ENCODE measurements at regions not wholly inside any gene's neighbourhood (a gene's known extent, or its start where the extent isn't known, plus 50 kb on each side); places are given as distances from the start of the nearest gene placed in this dataset.
"Not testable (repeated sequence)": the region's sequence is repeated elsewhere in the genome, so short reads cannot be mapped to it uniquely, and the experiment has no call there.

DNA sequence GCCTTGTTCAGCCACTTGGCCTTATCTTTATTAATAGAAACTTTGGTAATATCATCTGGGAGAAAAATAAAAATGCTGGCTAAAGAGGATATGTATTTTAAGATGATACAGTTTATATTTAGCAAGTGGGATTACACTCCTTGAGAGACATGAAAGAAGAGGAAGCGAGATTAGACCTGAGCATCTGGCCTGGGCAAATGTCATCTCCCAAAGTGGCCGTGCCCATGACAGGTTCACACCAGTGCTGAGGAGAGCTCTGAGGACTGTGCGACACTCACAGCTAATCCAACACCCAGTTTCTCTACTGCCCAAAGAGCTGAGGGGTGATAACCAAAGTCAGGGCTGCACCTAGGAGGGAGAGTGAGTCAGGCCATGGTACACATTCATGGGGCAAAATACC lies 121.7 kb upstream of the DUSP10 start:
- no peak overlapping the region for H3K4me3 ChIP-seq (ENCODE audit: low read depth, low read length)

DNA sequence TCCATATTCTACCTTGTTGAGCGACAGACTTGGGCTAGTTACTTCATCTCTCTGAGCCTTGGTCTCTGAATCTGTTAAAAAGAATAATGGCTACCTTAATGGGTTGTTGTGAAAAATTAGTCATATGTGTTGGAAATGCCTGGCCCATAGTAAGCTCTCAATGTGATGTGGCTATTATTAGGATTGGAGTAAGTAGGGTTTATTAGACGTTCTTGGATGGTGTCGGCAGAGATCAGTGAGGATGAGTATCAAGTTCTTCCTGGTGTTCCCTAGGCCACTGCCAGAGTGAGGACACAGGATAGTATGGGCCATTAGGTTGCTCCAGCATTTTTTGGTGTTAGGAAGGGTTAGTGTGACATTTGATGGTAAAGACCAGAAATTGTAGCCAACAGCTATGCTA lies 121.1 kb upstream of the DUSP10 start:
- H3K4me3 ChIP-seq (ENCODE audit: low read depth, low read length) = no peak overlapping the region

DNA sequence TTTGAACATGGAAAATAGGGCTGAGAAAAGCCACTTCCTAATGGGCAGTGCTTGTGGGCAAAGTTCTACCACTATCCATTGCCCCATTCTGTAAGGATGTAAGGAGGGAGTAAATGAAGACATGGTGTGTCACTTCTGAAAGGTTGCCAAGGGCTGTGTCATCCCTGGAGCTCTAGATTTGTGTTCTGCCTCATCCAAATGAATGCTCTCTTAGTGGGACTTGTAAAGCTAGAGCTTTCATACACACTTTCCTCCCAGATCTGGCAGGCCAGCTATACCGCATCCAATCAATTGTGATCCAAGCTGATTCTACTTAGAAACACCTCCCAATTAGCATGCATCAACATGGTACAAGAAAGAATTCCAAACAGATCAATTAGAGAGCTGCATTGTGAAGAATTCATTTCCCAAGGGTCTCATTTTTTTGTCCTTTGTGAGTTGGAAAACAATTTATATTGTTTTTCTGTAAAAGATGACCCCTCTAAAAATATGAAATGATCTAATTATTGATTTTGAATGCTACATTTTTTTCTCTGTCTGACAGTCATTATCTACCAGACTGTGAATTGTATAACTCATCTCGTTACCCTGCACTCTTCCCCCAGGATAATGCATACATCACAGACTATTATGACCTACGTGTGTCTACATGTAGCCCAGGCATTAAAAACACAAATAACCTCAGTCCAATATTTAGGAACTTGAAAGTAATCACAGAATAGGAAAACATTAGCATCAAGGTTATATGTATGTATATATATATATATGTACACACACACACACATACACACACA lies 117.1 kb upstream of the DUSP10 start:
- H3K4me3 ChIP-seq (ENCODE audit: low read depth, low read length) = no peak overlapping the region

DNA sequence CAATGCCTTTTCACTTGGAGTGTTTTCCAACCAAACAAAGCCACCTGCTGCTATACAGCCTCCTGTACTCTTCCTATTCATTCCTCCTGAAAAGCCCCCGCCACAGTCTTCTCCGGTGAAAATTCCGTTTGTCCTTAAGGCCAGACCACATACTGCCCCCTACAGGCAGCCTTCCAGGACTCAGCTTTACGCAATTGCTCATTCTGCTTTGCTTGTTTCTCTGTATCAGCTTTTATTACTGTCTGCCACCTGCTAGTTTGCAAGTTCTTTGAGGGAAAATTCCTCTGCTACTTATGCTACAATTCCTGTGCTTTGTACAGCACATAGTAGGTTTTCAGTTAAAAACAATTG lies 115.2 kb upstream of the DUSP10 start:
- not testable (repeated sequence) for H3K4me3 ChIP-seq (ENCODE audit: low read depth, low read length)

DNA sequence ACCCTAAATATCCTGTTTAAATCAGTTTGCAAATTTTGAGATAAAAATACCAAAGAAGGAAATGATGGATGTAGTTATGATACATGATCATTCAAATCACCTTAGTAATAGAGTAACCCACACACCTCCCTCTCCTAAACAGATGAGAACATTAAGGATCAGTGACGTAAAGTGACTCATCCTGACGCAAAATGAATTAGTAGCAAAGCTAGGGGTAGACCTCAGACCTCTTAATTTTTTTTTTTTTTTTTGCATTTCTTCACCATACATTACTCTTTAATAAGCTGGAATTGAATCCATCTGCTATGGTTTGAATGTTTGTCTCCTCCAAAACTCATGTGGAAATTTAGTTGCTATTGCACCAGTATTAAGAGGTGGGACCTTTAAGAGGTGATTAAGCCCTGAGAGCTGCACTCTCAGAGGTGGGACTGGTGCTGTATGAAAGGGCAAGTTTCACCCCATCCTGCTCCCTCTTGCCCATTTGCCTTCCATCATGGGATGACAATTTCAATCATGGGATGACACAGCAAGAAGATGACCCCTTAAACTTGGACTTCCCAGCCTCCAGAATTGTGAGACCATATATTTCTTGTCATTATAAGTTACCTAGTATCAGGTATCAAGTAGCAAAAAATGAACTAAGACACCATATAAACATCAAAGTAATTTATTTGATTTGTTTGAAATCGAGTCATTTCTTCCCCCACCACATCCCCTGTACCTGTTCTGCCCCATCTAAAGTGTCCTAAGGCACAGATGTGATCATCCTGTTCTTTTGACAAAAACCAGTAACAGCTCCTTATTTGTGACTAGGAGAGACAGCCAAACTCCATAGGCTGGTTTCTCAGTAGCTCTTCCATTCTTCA lies 114.6 kb upstream of the DUSP10 start:
- no peak overlapping the region for H3K4me3 ChIP-seq (ENCODE audit: low read depth, low read length)

DNA sequence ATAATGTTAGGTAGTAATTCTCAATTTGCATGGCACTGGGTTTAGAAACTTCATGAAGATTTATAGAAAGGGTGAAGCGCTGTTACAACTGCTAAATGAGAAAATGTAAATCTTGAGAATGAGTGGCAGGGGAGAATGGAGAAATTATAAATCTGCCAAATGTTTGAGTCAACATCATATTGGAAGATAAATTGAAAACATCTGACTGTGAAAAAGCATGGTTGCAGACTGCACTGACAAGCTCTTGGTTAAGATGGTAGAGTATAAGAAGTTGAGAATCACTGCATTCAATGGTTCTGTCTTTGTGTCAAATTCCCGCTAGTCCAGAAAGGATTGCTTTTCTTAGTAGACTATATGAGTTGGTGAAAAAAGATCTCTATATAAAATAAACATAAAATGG lies 113.3 kb upstream of the DUSP10 start:
- H3K4me3 ChIP-seq (ENCODE audit: low read depth, low read length) = no peak overlapping the region

DNA sequence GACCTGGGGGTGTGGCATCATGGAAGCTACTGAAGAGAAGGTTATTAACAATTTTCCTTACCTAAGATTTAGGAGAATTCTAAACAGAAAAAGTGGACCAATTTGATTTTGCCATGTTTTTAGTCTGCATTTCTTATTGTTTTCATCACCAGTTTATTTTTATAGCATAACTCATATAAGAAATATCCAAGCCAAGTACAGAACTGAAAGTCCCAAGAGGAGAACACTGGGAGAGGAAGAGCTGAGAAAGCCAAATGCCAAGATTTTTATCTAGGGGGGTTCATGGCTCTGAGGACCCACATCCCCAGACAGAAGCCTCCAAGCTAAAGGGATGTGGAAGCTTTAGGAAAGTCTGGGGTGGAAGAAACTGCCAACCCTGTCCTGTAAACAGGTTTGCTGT lies 109.4 kb upstream of the DUSP10 start:
- no peak overlapping the region for H3K4me3 ChIP-seq (ENCODE audit: low read depth, low read length)

DNA sequence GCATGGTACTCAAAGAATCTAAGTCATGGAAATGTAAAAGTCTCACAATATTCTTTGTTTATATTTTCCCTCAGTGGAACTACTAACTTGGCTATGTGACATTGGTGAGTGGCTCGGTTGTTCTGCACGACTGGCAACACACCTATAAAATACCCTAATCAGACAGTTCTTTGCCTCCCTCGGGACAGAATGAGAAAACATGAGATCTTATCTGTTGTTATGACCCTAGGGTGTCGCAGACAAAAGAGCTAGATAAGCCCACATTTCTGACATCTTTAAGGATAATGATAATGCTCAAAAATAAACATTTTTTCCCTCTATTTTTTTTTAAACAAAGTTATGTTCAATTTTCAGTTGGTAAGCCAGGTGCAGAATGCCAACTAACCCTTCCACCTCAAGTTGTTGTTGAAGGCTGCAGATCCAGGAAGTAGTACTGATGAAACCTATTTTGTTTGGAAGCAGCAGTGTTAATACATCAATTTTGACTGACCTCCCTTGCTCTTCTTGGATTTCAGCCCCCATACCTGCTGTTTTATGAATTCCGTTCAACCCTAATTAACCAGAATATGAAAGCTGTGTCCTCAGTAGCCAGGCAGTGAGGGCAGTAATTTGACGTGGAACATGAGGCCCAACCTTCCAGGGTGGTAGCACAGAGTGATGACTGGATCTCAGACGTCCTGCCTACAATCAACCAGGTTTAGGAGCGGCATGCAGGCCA lies 108.7 kb upstream of the DUSP10 start:
- H3K4me3 ChIP-seq (ENCODE audit: low read depth, low read length) = no peak overlapping the region

DNA sequence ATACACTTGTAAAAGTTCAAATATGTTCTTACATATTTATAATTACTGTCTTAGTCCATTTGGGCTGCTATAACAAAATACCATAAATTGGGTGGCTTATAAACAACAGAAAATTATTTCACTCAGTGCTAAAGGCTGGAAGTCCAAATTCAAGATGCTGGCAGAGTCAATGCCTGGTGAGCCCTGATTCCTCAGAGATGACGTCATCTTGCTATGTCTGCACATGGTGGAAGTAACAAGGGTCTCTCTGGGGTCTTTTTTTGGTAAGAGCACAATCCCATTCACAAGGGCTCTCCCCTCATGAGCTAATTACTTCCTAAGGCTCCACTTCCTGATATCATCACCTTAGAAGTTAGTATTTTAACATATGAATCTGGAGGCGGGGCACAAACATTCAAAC lies 108.0 kb upstream of the DUSP10 start:
- H3K4me3 ChIP-seq (ENCODE audit: low read depth, low read length) = no peak overlapping the region

DNA sequence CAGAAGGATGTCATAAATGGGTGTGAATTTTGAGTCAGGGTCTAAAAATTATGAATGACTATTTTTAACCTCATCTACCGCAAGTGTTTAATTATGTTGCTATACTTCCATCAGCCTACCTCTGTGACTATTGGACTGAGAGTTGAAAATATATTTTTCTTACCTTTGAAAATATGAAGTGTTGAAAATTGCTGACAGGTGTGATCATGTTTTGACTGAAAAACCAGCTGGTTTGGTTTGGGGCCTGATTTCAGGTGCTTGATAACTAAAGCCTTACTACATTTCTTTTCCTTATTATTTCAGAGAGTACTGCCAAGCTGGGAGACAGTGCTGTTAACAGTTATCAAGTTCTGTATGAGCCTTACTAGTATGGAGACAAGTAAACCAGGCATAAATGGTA lies 107.2 kb upstream of the DUSP10 start:
- no peak overlapping the region for H3K4me3 ChIP-seq (ENCODE audit: low read depth, low read length)

DNA sequence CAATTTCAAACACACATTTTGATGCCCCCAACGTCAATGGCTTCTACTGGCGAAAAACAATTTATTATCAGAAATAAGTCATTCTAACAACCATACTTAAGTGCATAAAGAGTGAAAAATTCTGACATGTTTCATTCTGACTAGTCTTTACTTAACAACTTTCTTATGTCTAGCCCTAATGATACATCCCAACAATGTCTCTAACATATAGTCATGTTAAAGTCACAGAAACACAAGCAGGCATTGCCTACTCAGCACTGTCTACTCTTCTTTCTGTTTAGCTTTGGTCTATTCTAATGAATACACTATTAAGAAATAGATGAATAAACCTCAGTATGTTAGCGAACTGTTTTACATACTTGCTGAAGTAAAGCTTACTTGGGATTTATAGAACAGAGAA lies 105.8 kb upstream of the DUSP10 start:
- no peak overlapping the region for H3K4me3 ChIP-seq (ENCODE audit: low read depth, low read length)

DNA sequence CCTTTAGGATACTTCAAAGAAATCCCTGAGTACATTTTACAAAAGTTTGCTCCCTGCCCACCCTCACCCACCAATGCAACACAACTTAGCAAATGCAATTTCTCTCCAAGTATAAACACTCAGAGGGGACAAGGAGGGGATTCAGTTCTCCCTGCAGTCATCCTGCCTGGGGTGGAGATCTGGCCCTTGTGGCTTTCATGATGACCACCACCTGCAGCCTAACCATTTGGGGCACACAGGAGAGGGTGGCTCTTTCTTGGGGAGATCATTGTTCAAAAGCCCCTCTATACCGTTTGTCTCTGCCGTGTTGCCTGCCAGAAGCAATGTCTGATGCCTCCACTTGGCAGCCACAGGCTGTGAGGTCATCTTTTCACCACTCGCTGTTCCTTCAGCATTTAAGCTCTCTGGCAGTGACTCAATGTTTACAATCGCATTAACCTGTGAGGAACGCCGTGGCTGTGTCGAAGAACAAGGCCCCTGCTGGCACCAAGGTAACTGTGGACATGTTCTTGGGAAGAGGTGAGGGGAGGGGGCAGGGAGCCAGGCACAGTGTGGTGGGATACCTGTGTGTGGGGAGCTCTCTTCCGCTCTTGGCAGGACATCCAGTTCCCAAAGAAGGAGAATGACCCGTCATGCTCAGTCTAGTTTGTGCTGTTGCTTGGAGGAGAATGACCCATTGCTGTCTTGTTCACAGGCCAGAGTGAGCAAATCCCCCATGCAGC lies 103.9 kb upstream of the DUSP10 start:
- no peak overlapping the region for H3K4me3 ChIP-seq (ENCODE audit: low read depth, low read length)

DNA sequence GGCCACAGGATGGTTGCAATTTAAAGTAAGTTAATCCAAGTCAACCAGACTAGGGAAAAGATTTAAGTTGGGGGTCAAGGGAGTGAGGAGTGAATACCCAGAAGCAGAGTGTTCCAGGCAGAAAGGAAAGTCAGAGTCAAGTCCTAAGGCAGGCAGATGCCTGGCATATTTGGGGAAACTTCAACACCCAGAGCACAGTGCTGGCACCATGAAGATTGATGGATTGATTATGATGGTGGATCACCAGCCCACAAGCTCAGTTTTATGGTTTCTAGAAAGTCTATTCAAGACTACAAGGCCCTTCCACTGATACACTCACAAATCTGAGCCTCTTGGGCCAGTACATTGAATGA lies 100.1 kb upstream of the DUSP10 start:
- H3K4me3 ChIP-seq (ENCODE audit: low read depth, low read length) = no peak overlapping the region

DNA sequence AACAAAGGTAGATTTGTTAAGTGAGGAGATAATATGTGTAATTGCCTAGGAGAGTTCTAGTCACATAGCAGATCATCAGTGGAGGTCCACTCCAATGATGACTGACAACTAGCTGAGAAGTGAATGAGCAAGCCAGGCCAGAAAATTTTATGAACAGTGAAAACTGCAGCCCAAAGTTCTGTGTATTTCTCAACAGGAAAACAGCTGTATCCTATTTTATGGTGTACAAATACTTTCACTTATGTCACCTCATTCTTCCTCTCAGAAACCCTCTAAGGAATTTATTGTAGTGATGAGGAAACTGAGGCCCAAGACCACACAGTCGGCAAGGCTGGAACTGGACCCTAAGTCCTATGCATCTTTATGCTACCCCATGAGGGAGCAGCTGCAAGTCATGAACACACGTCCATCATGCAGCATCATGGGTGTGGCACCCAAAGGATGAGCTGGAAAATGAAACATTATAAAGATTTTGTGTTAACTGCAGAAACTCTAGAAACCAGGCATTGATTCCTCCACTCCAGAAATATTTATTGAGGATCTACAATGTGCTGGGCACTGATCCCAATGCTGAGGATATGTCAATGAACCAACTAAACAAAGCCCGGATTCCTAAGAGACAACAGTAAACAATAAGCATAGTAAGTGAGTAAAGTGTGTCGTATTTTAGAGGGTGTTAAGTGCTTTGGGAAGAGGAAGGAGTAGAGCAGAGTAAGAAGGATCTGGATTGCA lies 99.5 kb upstream of the DUSP10 start:
- H3K4me3 ChIP-seq (ENCODE audit: low read depth, low read length) = no peak overlapping the region

DNA sequence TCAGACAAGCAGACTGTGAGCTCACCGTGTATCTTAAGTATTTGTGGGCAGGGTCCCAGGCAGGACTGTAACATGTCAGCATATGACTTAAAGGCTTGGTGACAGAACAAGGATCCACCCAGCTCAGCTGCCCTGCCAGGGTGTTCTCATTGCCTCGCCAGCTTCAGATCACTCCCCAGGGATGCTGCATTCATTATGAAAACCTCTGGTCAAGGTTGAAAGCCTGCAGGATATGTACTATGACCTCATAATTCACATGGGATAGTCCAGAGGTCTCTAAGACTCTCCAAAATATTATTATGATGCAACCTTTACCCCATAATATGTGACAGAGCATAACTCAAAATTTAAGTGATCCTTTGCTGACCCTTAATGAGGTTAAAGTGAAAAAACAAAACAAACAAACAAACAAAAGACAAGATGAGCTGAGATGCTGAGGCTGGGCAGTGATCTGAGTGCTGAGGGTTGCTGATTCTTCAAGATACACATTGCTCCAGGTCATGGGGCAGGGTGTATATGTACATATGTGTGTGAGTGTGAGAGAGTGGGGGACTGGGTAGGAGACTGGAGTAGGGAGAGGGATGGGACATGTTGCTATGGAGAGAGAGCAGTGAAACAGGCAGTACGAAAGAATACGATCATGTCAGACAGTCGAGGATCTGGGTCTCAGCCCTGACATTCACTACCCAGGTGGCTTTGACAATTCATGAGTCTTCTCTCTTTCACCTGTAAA lies 98.8 kb upstream of the DUSP10 start:
- H3K4me3 ChIP-seq (ENCODE audit: low read depth, low read length) = no peak overlapping the region

DNA sequence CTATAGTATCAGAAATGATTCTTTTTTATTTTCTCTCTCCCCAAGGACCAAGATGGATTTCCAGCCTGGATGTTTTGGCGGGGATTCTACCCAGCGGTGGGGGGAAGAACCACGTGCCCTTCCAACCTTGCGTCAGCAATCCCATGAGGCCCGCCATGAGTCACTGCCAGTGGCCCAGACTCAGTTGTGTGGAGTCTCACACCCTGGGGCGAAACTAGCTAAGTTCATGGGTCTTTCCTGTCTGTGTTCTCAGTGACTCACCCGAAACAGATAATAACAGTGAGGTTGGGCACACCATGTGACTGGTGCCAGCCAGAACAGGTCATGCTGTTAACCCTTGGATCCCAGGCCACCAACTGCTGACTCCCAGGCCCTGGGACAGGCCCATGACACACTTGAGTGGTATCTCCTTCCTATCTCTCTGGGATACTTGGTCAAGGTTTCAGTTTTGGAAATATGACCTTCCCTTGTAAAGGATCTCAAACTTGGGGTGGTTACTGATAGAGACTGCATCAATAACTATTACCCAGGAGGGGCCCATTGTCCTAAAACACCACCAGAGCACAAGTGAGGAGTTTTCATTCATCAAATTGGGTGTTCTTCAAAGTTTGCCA lies 98.0 kb upstream of the DUSP10 start:
- no peak overlapping the region for H3K4me3 ChIP-seq (ENCODE audit: low read depth, low read length)

DNA sequence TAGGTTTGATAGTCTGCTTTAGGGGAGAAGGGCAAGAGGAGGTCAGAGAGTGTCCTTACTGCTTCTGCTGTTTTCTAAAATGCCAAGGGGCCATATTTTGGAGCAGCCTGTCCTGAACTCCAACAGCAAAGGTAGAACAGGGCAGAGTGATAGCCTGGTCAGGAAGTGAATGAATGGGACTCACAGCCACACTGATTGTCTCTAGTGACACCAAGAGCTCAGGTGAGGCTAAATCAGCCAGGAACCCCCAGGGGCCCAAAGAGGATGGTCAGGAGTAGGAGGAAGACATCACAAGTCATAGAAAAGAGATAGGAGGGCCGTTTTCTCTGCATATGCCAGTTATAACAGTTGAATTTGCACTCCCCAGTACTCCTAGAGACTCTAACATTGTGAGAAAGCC lies 97.4 kb upstream of the DUSP10 start:
- no peak overlapping the region for H3K4me3 ChIP-seq (ENCODE audit: low read depth, low read length)

DNA sequence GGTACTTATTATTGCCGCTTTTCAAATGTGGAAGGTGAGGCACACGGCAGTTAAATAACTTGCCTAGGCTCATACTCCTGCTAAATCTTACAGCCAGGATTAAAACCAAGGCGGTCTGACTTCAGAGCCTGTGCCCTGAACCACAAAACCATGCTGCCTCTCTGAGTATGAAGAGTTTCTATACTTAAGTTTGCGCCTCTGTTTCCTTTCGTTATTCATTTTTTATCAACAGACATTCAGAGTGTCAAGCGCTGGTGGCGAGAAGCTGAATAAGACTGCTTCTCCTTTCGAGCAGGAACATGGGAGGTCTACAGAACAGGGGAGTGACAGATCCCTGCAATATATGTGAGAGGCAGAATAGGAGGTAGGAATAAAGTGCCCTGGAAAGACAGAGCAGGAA lies 96.0 kb upstream of the DUSP10 start:
- no peak overlapping the region for H3K4me3 ChIP-seq (ENCODE audit: low read depth, low read length)

DNA sequence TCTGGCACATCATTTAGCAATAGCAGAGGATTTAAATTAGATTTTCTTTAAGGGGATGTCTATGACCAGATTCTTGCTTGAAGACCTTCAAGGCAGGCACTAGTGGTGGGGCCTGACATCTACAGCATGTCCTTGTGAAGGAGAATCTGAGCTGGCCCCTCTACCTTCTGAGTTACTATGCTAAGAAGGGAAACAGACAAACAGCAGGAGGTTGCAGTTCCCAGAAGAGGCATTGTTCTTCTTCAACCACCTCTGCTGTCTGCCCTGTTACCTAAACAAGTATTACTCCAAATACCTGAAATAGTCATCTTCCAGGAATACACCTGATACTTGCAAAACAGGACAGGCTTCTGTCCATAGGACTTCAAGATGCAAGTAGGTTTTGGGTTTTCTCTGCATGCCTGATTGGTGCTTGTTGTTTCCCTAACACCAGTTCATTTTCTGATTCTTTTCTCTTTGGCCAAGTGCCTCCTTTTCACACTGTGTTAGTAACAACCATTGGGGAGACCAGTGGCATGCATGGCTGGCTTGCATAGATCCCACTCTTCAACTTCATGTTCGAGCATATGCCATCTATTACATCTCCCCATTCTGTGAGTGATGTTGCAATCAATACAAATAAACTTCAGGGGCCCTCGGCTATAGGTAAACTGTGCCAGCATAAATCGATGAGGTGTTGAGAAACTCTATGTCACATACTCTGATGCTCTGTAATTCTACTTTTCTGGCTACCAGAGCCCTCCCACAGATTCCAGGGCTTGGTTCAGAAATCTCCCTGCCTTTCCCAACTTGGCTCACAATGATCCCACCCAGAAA lies 93.0 kb upstream of the DUSP10 start:
- no peak overlapping the region for H3K4me3 ChIP-seq (ENCODE audit: low read depth, low read length)

Measured in iPS-11a (cell line).